ENCODE measurements at regions not wholly inside any gene's neighbourhood (a gene's known extent, or its start where the extent isn't known, plus 50 kb on each side); places are given as distances from the start of the nearest gene placed in this dataset.

DNA sequence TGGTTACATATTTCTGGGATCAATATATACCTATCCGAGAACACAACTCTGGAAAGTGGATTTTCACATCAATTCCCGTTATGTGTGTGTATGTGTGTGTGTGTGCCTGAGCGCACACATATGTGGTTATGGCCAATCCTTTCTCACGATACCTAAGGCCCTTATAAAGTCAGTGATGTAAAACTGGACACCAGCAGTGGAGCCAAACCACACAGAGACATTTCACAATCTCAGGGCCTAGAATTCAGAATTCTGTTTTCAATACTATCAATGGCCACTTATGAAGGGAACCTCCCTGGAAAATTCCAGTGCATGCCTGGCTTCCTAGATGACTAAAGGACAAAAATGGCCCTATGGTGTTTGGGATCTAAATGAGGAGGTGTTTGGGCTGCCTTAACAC, 187.3 kb upstream of the UBL3 start:
- TF ChIP-seq, protein P1, sequence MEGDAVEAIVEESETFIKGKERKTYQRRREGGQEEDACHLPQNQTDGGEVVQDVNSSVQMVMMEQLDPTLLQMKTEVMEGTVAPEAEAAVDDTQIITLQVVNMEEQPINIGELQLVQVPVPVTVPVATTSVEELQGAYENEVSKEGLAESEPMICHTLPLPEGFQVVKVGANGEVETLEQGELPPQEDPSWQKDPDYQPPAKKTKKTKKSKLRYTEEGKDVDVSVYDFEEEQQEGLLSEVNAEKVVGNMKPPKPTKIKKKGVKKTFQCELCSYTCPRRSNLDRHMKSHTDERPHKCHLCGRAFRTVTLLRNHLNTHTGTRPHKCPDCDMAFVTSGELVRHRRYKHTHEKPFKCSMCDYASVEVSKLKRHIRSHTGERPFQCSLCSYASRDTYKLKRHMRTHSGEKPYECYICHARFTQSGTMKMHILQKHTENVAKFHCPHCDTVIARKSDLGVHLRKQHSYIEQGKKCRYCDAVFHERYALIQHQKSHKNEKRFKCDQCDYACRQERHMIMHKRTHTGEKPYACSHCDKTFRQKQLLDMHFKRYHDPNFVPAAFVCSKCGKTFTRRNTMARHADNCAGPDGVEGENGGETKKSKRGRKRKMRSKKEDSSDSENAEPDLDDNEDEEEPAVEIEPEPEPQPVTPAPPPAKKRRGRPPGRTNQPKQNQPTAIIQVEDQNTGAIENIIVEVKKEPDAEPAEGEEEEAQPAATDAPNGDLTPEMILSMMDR (conservative IDR thresholded peaks at IDR 0.05; ENCODE audit: low read length): no peak
- TF ChIP-seq EZH2phosphoT487 (IDR thresholded peaks at IDR 0.05; ENCODE audit: borderline replicate concordance, low read depth, low read length): no peak
- no TSS peak for BruUV-seq (replicated peaks)
- DNase-seq (ENCODE audit: low spot score): no peak
- Histone ChIP-seq H2AFZ (ENCODE audit: low read length) (no peak overlapping the region), H4K20me1 (ENCODE audit: insufficient read depth, low read length) (no peaks in the 10 kb centered on the region), H3K4me2 (ENCODE audit: low read length) (no peak overlapping the region), H3K36me3 (ENCODE audit: insufficient read depth, low read length) (no peaks in the 10 kb centered on the region), H3K9me2 (ENCODE audit: insufficient read depth, low read length) (no peaks in the 10 kb centered on the region), H3K4me3 (ENCODE audit: low read depth, low read length, poor library complexity, severe bottlenecking) (no peak overlapping the region), H3K9me3 (ENCODE audit: low read length) (no peaks in the 10 kb centered on the region), H3K79me2 (ENCODE audit: insufficient read depth, low read depth, low read length) (no peaks in the 10 kb centered on the region), H3K27ac (ENCODE audit: low read depth, low read length, poor library complexity, severe bottlenecking) (no peak overlapping the region), H3K4me1 (ENCODE audit: insufficient read depth, low read length, poor library complexity, severe bottlenecking) (no peaks in the 10 kb centered on the region)
- ChIA-PET POLR2A (no interaction called here), CTCF (ENCODE audit: unreplicated experiment) (no interaction called here)
- intact Hi-C loops (cut with micrococcal nuclease; ENCODE audit: unreplicated experiment): no loop called here

DNA sequence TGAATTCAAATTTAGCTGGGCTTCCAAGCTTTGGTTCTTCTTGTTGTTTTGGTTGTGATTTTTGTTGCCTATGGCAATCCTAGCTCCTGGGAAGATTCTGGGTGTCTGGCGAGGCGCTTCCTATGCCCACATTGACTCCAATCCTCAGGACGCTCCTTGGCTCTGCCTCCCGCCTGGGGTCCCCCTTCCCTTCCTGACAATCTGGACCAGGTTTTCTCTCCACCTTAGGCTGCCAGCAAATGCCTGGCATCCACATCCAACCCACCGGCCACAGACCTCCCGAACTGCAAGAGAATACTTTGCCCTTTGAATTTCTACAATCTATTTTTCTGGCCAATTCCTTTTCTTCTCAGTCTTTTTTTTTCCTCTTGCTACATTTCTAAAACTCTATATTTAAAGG, 186.9 kb upstream of the UBL3 start:
- POLR2A ChIA-PET: no interaction called here
- Histone ChIP-seq H4K20me1 (ENCODE audit: insufficient read depth, low read length) (no peaks in the 10 kb centered on the region), H3K9me2 (ENCODE audit: insufficient read depth, low read length) (no peaks in the 10 kb centered on the region), H3K4me3 (ENCODE audit: low read depth, low read length, poor library complexity, severe bottlenecking) (no peak overlapping the region), H3K4me1 (ENCODE audit: insufficient read depth, low read length, poor library complexity, severe bottlenecking) (no peaks in the 10 kb centered on the region), H2AFZ (ENCODE audit: low read length) (no peak overlapping the region), H3K36me3 (ENCODE audit: insufficient read depth, low read length) (no peaks in the 10 kb centered on the region), H3K27ac (ENCODE audit: low read depth, low read length, poor library complexity, severe bottlenecking) (no peak overlapping the region), H3K4me2 (ENCODE audit: low read length) (no peak overlapping the region), H3K9me3 (ENCODE audit: low read length) (no peaks in the 10 kb centered on the region), H3K79me2 (ENCODE audit: insufficient read depth, low read depth, low read length) (no peaks in the 10 kb centered on the region)
- no peak for TF ChIP-seq EZH2phosphoT487 (IDR thresholded peaks at IDR 0.05; ENCODE audit: borderline replicate concordance, low read depth, low read length)
- TF ChIP-seq, protein P1 (conservative IDR thresholded peaks at IDR 0.05; ENCODE audit: low read length): no peak
- CTCF ChIA-PET (ENCODE audit: unreplicated experiment): no interaction called here
- intact Hi-C loops (cut with micrococcal nuclease; ENCODE audit: unreplicated experiment): no loop called here
- no peak for DNase-seq (ENCODE audit: low spot score)
- no TSS peak for BruUV-seq (replicated peaks)

DNA sequence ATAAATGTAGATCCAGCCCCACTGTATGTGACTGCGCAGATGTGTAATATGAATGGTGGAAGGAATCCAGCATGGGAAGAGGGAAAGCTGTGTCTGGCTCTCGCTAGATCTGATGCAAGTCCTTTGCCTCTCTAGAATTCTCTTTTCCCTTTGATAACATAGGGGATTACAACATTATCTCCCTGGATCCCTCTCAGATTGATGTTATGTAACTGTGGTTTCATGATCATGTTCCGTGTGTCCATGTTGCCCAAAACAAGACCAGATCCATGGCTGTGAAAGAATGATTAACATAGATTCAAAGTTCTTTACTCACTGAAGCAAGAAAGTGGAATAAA, 184.0 kb upstream of the UBL3 start:
- TF ChIP-seq EZH2phosphoT487 (IDR thresholded peaks at IDR 0.05; ENCODE audit: borderline replicate concordance, low read depth, low read length): no peak
- TF ChIP-seq, protein P1 (conservative IDR thresholded peaks at IDR 0.05; ENCODE audit: low read length): no peak
- intact Hi-C loops (cut with micrococcal nuclease; ENCODE audit: unreplicated experiment): no loop called here
- H4K20me1 ChIP-seq (ENCODE audit: insufficient read depth, low read length): no peaks in the 10 kb centered on the region
- H3K4me2 ChIP-seq (ENCODE audit: low read length): no peak overlapping the region
- H3K36me3 ChIP-seq (ENCODE audit: insufficient read depth, low read length): no peaks in the 10 kb centered on the region
- H3K79me2 ChIP-seq (ENCODE audit: insufficient read depth, low read depth, low read length): no peaks in the 10 kb centered on the region
- no peaks in the 10 kb centered on the region for H3K9me3 ChIP-seq (ENCODE audit: low read length)
- H3K9me2 ChIP-seq (ENCODE audit: insufficient read depth, low read length): no peaks in the 10 kb centered on the region
- no peak overlapping the region for H3K27ac ChIP-seq (ENCODE audit: low read depth, low read length, poor library complexity, severe bottlenecking)
- BruUV-seq (replicated peaks): no TSS peak
- POLR2A ChIA-PET: interaction anchor here (0.6 kb wide), 1 partner anchor 61 kb away, joined by 6 read pairs; no protein-coding TSS in a partner anchor
- CTCF ChIA-PET (ENCODE audit: unreplicated experiment): no interaction called here
- no peaks in the 10 kb centered on the region for H3K4me1 ChIP-seq (ENCODE audit: insufficient read depth, low read length, poor library complexity, severe bottlenecking)
- no peak for DNase-seq (ENCODE audit: low spot score)
- H2AFZ ChIP-seq (ENCODE audit: low read length): no peak overlapping the region
- H3K4me3 ChIP-seq (ENCODE audit: low read depth, low read length, poor library complexity, severe bottlenecking): no peak overlapping the region

All from OCI-LY7 (cell line).